ENCODE measurements at regions not wholly inside any gene's neighbourhood (a gene's known extent, or its start where the extent isn't known, plus 50 kb on each side); places are given as distances from the start of the nearest gene placed in this dataset.

- TF ChIP-seq POLR2A (IDR thresholded peaks at IDR 0.05) (no peak), CTCF (IDR thresholded peaks at IDR 0.05) (no peak)
Observed at GRCh38 chr20:60899320-60899719, 352.7 kb upstream of the CDH4 start.

Measured in uterus (tissue), 2 donors.